HFF-Myc (cell line): ENCODE measurements at regions not wholly inside any gene's neighbourhood (a gene's known extent, or its start where the extent isn't known, plus 50 kb on each side); places are given as distances from the start of the nearest gene placed in this dataset.

ENCODE experiments used
- DNase-seq: peaks from one replicate; pipeline ENCODE4 v3.0.0-alpha.2; 2011; ENCODE audit warnings: low read depth; ENCODE audit errors: extremely low read depth
- H3K4me3 ChIP-seq: replicated peaks from 2 replicates; pipeline ENCODE4 v1.5.1; 2011; ENCODE audit warnings: low read depth, mild to moderate bottlenecking, control low read depth, low read length
- TF ChIP-seq, protein P1 (sequence below): IDR thresholded peaks from 2 replicates; pipeline ENCODE4 v1.5.1; 2012; ENCODE audit warnings: mild to moderate bottlenecking, low read depth, low read length, control low read depth; ENCODE audit errors: missing control alignments

DNA sequence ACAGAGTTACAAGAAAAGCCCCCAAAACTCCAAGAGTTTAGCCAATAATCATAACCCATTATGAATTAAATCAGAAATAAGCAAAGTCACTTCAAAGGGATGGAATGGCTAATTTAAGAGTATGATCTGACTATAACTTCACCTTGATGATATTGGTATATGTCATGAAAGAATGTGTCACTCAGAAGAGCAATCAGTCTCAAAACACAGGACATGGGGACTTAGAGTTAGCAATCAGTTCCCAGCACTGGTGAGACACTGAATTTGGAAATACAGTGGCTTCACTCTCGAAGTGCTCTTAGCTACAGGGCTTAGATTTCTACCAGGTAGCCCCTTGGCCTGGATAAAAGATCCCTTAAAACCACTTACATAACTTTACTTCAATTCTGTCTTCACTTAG lies 65.7 kb upstream of the EXOC1L start:
- H3K4me3 ChIP-seq: no peak overlapping the region
- TF ChIP-seq, protein P1, sequence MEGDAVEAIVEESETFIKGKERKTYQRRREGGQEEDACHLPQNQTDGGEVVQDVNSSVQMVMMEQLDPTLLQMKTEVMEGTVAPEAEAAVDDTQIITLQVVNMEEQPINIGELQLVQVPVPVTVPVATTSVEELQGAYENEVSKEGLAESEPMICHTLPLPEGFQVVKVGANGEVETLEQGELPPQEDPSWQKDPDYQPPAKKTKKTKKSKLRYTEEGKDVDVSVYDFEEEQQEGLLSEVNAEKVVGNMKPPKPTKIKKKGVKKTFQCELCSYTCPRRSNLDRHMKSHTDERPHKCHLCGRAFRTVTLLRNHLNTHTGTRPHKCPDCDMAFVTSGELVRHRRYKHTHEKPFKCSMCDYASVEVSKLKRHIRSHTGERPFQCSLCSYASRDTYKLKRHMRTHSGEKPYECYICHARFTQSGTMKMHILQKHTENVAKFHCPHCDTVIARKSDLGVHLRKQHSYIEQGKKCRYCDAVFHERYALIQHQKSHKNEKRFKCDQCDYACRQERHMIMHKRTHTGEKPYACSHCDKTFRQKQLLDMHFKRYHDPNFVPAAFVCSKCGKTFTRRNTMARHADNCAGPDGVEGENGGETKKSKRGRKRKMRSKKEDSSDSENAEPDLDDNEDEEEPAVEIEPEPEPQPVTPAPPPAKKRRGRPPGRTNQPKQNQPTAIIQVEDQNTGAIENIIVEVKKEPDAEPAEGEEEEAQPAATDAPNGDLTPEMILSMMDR: no peak
- DNase-seq: no peak

DNA sequence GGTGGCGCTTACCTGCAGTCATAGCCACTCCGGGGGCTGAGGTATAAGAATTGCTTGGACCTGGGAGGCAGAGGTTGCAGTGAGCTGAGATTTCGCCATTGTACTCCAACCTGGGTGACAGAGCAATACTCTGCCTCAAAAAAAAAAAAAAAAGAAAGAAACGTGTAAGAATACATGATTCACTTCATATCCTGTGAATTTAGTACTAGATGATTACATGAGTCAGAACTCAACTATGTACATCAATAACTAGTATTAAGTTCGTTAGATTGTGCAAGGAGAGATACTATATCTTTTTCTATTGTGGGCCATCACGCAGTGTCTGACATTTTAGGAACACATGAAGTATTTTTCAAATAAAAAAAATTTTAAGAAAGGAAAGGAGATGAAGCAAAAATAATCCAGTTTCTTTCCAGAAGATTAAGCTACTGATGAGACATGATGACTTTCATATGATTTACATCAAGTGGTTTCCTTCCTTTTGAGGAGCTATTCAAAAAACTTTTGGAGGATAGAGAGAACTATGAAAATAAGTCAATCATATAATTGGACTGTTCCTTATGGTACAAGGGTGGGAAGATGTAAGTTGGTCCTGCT lies 64.7 kb upstream of the EXOC1L start:
- H3K4me3 ChIP-seq: no peak overlapping the region
- no peak for DNase-seq
- TF ChIP-seq, protein P1: no peak

DNA sequence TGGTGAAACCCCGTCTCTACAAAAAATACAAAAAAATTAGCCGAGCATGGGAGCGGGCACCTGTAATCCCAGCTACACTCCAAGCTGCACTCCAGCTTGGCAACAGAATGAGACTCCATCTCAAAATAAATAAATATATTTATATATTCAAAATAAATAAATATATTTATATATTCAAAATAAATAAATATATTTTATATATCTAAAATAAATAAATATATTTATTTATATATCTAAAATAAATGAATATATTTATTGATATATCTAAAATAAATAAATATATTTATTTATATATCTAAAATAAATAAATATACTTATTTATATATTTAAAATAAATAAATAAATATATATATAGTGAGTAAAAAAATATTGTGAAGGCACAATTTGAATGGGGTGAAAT lies 63.4 kb upstream of the EXOC1L start:
- TF ChIP-seq, protein P1: no peak
- no peak for DNase-seq
- H3K4me3 ChIP-seq: no peak overlapping the region

GRCh38 chr4:55757356-55757952 lies 62.1 kb upstream of the EXOC1L start:
- TF ChIP-seq, protein P1: no peak
- H3K4me3 ChIP-seq: no peak overlapping the region
- DNase-seq: no peak

- DNase-seq: no peak
- no peak overlapping the region for H3K4me3 ChIP-seq
- TF ChIP-seq, protein P1: no peak
These were observed 61.5 kb upstream of the EXOC1L start for GRCh38 chr4:55758066-55758465.

DNA sequence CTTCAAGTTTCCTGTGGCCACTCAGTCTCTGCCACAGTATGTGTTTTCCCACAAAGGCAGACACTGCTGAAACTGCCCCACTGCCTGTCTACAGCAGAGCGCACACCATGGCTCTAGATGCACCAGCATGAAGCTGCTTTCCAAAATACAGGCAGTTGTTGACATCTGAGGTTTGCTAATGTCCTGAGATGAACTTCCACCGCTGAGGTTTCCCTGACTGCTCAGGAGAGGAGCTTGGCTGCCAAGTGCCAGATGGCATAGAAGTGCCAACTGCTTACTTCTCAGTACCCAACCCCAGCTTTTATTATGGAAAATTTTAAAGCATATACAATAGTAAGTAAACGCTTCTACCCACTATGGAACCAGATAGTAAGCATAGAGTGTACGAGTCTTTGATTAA lies 61.0 kb upstream of the EXOC1L start:
- DNase-seq: no peak
- H3K4me3 ChIP-seq: no peak overlapping the region
- TF ChIP-seq, protein P1: no peak

DNA sequence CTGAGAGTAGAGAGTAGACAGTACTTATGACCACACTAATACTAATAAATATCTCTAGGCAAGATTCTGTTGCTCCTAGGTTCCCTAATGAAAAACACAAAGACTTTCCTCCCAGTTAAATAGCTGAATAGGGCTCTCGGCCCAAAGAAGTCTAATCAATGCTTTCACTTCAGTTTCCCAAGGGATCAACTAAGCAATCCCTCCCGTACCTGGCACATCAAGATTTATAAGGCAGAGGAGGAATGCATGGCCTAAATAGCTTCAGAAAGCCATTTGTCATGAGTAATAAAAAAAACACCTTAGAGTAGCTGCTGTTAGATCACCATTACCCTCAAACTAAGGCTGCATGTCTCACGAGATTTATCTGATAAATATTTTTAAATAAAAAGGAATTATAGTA lies 56.8 kb upstream of the EXOC1L start:
- TF ChIP-seq, protein P1: no peak
- DNase-seq: no peak
- no peak overlapping the region for H3K4me3 ChIP-seq
